OCI-LY7 (cell line): ENCODE measurements at regions not wholly inside any gene's neighbourhood (a gene's known extent, or its start where the extent isn't known, plus 50 kb on each side); places are given as distances from the start of the nearest gene placed in this dataset.

Source experiments
- BruUV-seq: library from RNA; stranded (reverse); fragments of 400-500 nt; replicated peaks from 2 replicates; lab custom pipeline; 2021; lab: Mats Ljungman, UMichigan
- CTCF ChIA-PET: fragments of 300-600 bp; sonication (Branson Sonifier 250); formaldehyde crosslinking; loops from one replicate; lab custom pipeline; 2022; ENCODE audit warnings: antibody characterized with exemption; ENCODE audit not compliant: unreplicated experiment; lab: Charles Lee
- POLR2A ChIA-PET: fragments of 300-600 bp; sonication (Branson Sonifier 250); formaldehyde crosslinking; loops from one replicate; lab custom pipeline; 2022; ENCODE audit warnings: antibody characterized with exemption; lab: Charles Lee
- DNase-seq: peaks from one replicate; pipeline ENCODE4 v3.0.0-alpha.2; 2015; ENCODE audit warnings: low spot score
- H2AFZ ChIP-seq: fragments of 200-600 bp; sonication (generic), shearing (Covaris generic); 2 replicates; pipeline ENCODE4 v1.6.1; 2014; ENCODE audit warnings: mild to moderate bottlenecking, antibody characterized with exemption, low read length, moderate library complexity
- H3K27ac ChIP-seq: fragments of 200-600 bp; sonication (generic); 2 replicates; pipeline ENCODE4 v1.5.1; 2014; ENCODE audit warnings: mixed run types, low read depth, mild to moderate bottlenecking, moderate library complexity, low read length, inconsistent platforms; ENCODE audit not compliant: poor library complexity, severe bottlenecking
- H3K36me3 ChIP-seq: fragments of 200-600 bp; sonication (generic); 2 replicates; pipeline ENCODE4 v1.6.1; 2014; ENCODE audit warnings: mild to moderate bottlenecking, antibody characterized with exemption, low read length, moderate library complexity, mixed read lengths; ENCODE audit not compliant: insufficient read depth
- H3K4me1 ChIP-seq: fragments of 200-600 bp; sonication (generic); 2 replicates; pipeline ENCODE4 v1.5.1; 2014; ENCODE audit warnings: mild to moderate bottlenecking, low read length; ENCODE audit not compliant: insufficient read depth, poor library complexity, severe bottlenecking
- H3K4me2 ChIP-seq: fragments of 200-600 bp; sonication (generic); 2 replicates; pipeline ENCODE4 v1.6.1; 2014; ENCODE audit warnings: mild to moderate bottlenecking, low read length
- H3K4me3 ChIP-seq: fragments of 200-600 bp; sonication (generic); 2 replicates; pipeline ENCODE4 v1.5.1; 2014; ENCODE audit warnings: mild to moderate bottlenecking, low read depth, low read length; ENCODE audit not compliant: poor library complexity, severe bottlenecking
- H3K79me2 ChIP-seq: fragments of 200-600 bp; sonication (generic); 2 replicates; pipeline ENCODE4 v1.6.1; 2016; ENCODE audit warnings: low read depth, mild to moderate bottlenecking, low read length, moderate library complexity, mixed read lengths; ENCODE audit not compliant: insufficient read depth
- H3K9me2 ChIP-seq: fragments of 200-600 bp; sonication (generic); 2 replicates; pipeline ENCODE4 v1.6.1; 2016; ENCODE audit warnings: mild to moderate bottlenecking, low read length, mixed read lengths; ENCODE audit not compliant: insufficient read depth
- H3K9me3 ChIP-seq: fragments of 200-600 bp; sonication (generic); 2 replicates; pipeline ENCODE4 v1.6.1; 2014; ENCODE audit warnings: mild to moderate bottlenecking, mixed run types, low read length, mixed read lengths
- H4K20me1 ChIP-seq: fragments of 200-600 bp; sonication (generic); 2 replicates; pipeline ENCODE4 v1.6.1; 2014; ENCODE audit warnings: mild to moderate bottlenecking, antibody characterized with exemption, low read length, moderate library complexity, mixed read lengths; ENCODE audit not compliant: insufficient read depth
- EZH2phosphoT487 ChIP-seq: fragments of 200-600 bp; sonication (generic); IDR thresholded peaks from 2 replicates; pipeline ENCODE4 v1.6.1; 2018; ENCODE audit warnings: low read depth, borderline replicate concordance, mild to moderate bottlenecking, mixed run types, antibody characterized with exemption, low read length, moderate library complexity, mixed read lengths
- intact Hi-C: fragments of 100-400 bp; cut with micrococcal nuclease; formaldehyde crosslinking; loops from one replicate; pipeline ENCODE4 v1.10.0; 2022; ENCODE audit not compliant: unreplicated experiment
- TF ChIP-seq, protein P1 (sequence below): fragments of 200-600 bp; sonication (generic); conservative IDR thresholded peaks from 2 replicates; pipeline ENCODE4 v1.5.1; 2014; ENCODE audit warnings: mild to moderate bottlenecking, antibody characterized with exemption, low read length, moderate library complexity, mixed read lengths

DNA sequence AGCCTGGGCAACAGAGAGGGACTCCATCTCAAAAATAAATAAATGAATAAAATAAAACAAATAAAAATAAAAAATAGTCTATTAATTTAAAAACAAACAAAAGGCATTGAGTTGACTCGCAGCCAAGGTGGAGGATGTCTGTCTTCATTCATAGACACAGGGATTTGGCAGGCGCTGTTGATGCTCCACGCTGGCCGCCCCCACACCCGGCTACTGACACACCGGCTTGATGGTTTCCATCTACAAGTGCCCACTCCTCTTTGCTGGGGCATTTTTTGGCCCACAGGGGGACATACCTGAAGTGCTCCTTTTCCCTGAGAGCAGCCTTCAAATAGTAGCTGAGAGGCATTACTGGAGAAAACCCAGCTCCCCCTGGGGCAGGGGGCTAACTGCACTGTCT, 178.3 kb upstream of the RALGAPA2 start:
- no TSS peak for BruUV-seq
- Histone ChIP-seq H3K79me2 (no peaks in the 10 kb centered on the region), H3K9me2 (no peaks in the 10 kb centered on the region), H3K36me3 (no peaks in the 10 kb centered on the region), H4K20me1 (no peaks in the 10 kb centered on the region), H3K9me3 (no peaks in the 10 kb centered on the region), H2AFZ (no peak overlapping the region), H3K4me2 (no peak overlapping the region), H3K4me3 (no peak overlapping the region), H3K27ac (no peak overlapping the region), H3K4me1 (no peaks in the 10 kb centered on the region)
- intact Hi-C loops: no loop called here
- no peak for DNase-seq
- POLR2A ChIA-PET: no interaction called here
- CTCF ChIA-PET: no interaction called here
- TF ChIP-seq, protein P1, sequence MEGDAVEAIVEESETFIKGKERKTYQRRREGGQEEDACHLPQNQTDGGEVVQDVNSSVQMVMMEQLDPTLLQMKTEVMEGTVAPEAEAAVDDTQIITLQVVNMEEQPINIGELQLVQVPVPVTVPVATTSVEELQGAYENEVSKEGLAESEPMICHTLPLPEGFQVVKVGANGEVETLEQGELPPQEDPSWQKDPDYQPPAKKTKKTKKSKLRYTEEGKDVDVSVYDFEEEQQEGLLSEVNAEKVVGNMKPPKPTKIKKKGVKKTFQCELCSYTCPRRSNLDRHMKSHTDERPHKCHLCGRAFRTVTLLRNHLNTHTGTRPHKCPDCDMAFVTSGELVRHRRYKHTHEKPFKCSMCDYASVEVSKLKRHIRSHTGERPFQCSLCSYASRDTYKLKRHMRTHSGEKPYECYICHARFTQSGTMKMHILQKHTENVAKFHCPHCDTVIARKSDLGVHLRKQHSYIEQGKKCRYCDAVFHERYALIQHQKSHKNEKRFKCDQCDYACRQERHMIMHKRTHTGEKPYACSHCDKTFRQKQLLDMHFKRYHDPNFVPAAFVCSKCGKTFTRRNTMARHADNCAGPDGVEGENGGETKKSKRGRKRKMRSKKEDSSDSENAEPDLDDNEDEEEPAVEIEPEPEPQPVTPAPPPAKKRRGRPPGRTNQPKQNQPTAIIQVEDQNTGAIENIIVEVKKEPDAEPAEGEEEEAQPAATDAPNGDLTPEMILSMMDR: no peak
- no peak for TF ChIP-seq EZH2phosphoT487

DNA sequence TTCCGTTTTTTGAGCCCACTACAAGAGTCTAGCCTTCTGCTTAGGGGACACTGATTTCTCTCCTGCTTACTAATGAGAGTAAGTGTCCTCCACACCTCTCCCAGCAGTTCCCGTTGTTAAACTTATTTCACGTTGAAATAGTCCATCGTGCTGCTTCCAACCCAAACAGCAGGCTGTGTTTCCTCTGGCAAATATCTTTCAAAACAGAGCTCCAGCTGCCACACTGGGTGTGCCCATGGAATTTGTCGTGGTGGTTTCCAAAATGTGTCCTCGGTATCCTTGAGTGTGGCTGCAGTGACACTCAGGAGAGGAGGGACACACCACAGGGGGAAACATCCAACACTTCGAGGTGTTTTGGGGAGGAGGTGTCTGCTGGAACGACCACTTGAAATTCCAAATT, 176.5 kb upstream of the RALGAPA2 start:
- H3K4me1 ChIP-seq: no peaks in the 10 kb centered on the region
- no peak overlapping the region for H3K27ac ChIP-seq
- intact Hi-C loops: no loop called here
- H3K9me3 ChIP-seq: no peaks in the 10 kb centered on the region
- DNase-seq: no peak
- no peaks in the 10 kb centered on the region for H3K79me2 ChIP-seq
- H2AFZ ChIP-seq: no peak overlapping the region
- TF ChIP-seq, protein P1: no peak
- TF ChIP-seq EZH2phosphoT487: no peak
- H3K36me3 ChIP-seq: no peaks in the 10 kb centered on the region
- H3K4me3 ChIP-seq: no peak overlapping the region
- POLR2A ChIA-PET: interaction anchor here (0.6 kb wide), 1 partner anchor 771 kb away, joined by 4 read pairs; no protein-coding TSS in a partner anchor
- H3K9me2 ChIP-seq: no peaks in the 10 kb centered on the region
- CTCF ChIA-PET: no interaction called here
- H3K4me2 ChIP-seq: no peak overlapping the region
- no TSS peak for BruUV-seq
- no peaks in the 10 kb centered on the region for H4K20me1 ChIP-seq

DNA sequence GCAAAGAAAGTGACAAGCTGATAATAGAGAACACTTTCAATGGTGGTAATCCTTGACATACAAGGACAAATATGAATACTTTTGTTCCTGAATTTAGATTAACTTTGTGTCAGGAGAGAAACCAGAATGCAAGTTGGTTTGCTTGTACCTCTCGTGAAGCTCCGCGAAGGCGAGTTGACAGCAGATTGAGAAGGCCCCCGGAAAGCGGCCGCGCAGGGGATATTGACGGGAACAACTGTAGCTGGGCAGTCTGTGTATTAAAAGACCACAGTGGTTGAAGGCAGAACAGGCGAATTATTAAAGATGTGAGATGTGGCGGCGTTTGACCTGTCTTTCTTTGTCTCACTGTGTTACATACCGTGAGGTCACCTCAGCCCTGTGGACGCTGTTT, 175.8 kb upstream of the RALGAPA2 start:
- Histone ChIP-seq H3K9me3 (no peaks in the 10 kb centered on the region), H3K4me1 (no peaks in the 10 kb centered on the region), H4K20me1 (no peaks in the 10 kb centered on the region), H3K4me3 (no peak overlapping the region), H3K27ac (no peak overlapping the region), H3K4me2 (no peak overlapping the region), H3K36me3 (no peaks in the 10 kb centered on the region), H3K79me2 (no peaks in the 10 kb centered on the region), H3K9me2 (no peaks in the 10 kb centered on the region), H2AFZ (no peak overlapping the region)
- no TSS peak for BruUV-seq
- ChIA-PET CTCF (no interaction called here), POLR2A (interaction anchor here (0.6 kb wide), 1 partner anchor 770 kb away, joined by 4 read pairs; no protein-coding TSS in a partner anchor)
- no peak for DNase-seq
- intact Hi-C loops: no loop called here
- TF ChIP-seq, protein P1: no peak
- TF ChIP-seq EZH2phosphoT487: no peak
